WI38 (cell line): ENCODE measurements at regions not wholly inside any gene's neighbourhood (a gene's known extent, or its start where the extent isn't known, plus 50 kb on each side); places are given as distances from the start of the nearest gene placed in this dataset.

Experiments
- H3K4me3 ChIP-seq: 2 replicates; pipeline ENCODE4 v1.5.1; 2011; ENCODE audit warnings: low read depth, mild to moderate bottlenecking, control low read depth, low read length
- CTCF ChIP-seq: IDR thresholded peaks from 2 replicates; pipeline ENCODE4 v1.5.1; 2012; ENCODE audit warnings: low read depth, mild to moderate bottlenecking, control low read depth, low read length

GRCh38 chr11:80613655-80614054 is 1172.8 kb upstream of the TENM4 start:
- TF ChIP-seq CTCF = no peak
- no peak overlapping the region for H3K4me3 ChIP-seq

DNA sequence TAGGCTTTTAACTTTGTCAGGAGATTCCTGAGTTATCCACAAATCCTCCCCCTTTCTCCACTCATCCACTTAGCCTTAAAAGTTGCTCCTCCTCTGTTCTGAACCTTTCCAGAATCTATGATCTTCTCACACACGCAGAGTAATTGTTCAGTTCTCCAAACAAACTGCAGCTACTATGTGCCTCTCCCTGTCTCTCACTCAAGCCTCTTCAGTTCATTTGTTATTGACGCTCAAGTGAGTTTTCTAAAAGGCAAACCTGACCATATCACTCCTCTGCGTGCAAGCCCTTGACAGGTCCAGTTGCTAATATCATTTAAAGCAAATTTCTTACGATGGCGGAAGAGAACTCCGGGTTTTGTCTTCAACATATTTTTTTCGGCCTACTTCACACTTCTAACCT is 1169.7 kb upstream of the TENM4 start:
- H3K4me3 ChIP-seq = no peak overlapping the region
- TF ChIP-seq CTCF = no peak

DNA sequence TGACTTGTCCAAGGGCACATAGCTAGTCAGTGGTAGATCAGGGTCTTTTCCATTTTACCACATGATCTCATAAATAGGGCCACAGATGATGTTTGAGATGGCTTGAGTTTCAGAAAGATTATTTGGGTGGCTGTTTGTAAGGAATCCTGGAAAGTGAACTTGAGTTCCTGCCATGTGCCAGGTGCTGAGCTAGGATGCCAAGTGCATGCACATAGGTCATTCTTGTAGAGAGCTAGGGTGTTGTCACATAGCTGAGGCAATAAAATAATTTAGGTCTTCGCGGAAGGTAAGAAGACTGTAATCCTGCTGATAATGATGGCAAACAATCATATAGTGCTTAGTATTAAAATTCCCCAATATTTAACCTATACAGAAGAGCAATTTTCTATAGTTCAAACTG is 1162.6 kb upstream of the TENM4 start:
- no peak overlapping the region for H3K4me3 ChIP-seq
- TF ChIP-seq CTCF = no peak

DNA sequence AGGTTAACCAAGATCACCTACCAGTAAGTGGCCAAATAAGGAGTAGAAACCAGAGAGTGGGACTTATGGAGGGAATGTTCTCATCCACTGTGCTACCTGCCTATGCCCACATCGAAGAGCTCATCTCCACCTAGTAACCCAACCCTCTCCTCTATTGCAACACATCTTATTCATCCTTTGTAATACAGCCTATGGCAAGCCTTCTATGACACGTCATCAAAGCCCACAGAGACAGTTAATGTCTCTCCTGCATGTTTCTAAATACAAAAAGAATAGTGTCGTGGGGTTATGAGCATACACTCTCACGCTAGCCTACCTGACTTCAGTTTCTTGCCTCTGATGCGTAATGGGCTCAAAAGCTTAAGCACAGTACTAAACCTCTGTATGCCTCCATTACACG is 1158.1 kb upstream of the TENM4 start:
- TF ChIP-seq CTCF = no peak
- no peak overlapping the region for H3K4me3 ChIP-seq

DNA sequence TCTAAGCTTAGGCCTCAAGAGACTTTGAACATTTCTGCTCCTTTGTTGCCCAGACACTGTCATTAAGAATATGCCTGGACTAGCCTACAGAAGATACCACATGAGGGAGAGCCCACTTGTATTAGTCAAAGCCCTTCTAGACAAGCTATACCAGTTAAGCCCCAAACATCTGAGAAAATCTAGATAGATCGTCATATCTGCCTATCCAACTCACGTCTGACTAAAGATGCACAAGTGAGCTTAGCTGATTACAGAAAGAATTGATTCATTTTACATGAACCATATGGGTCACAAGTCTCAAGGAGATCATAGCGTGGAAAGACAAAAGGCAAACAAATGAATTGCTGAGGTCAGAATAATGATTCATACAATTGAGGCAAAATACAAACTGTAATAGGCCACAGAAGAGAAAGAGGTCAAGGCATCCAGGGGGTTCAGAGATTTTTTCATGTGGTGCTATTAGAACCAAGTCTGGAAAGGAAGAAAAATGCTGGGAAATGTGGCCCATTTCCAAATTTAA is 1155.5 kb upstream of the TENM4 start:
- no peak overlapping the region for H3K4me3 ChIP-seq
- TF ChIP-seq CTCF = no peak

DNA sequence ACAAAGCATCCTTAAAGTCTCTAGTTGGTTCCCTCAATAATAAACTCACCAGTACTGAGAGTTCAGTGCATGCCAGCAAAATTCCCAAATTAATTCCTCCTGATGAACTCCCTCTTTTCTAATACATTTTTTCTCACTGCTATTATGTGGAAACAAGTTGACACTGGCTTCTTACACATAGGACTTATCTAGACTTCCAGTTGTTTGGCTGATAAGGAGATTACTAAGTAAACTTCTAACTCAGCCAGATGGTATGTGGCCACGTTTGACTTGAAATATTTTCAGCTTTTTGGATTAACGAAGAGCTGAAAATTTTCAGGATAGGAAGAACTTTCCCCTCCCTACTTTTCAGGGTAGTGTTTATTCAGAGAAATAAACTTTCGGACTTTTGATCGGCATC is 1154.2 kb upstream of the TENM4 start:
- no peak for TF ChIP-seq CTCF
- H3K4me3 ChIP-seq = no peak overlapping the region

- no peak overlapping the region for H3K4me3 ChIP-seq
- no peak for TF ChIP-seq CTCF
These were observed 1153.0 kb upstream of the TENM4 start for GRCh38 chr11:80593648-80594374.
